Right lung (tissue), 2 donors: ENCODE measurements at regions not wholly inside any gene's neighbourhood (a gene's known extent, or its start where the extent isn't known, plus 50 kb on each side); places are given as distances from the start of the nearest gene placed in this dataset.
"Not testable (repeated sequence)": the region's sequence is repeated elsewhere in the genome, so short reads cannot be mapped to it uniquely, and the experiment has no call there.

Experiments used
- DNase-seq, 2 donors: peaks; one replicate each; pipeline ENCODE4 v3.0.0-alpha.2; 2013

- no peak for DNase-seq
Observed at GRCh38 chr2:109669731-109670130, 55.6 kb downstream of the SOWAHC start.

- no peak for DNase-seq
Observed at GRCh38 chr2:109670556-109671411, 56.6 kb downstream of the SOWAHC start.

- DNase-seq, result no peak
Observed at GRCh38 chr2:109674894-109675534, 60.9 kb downstream of the SOWAHC start.

- DNase-seq, result no peak
Observed at GRCh38 chr2:109675666-109676345, 61.6 kb downstream of the SOWAHC start.

- no peak for DNase-seq
Observed at GRCh38 chr2:109676346-109676902, 62.3 kb downstream of the SOWAHC start.

GRCh38 chr2:109677121-109677731 lies 63.1 kb downstream of the SOWAHC start:
- DNase-seq, result not testable (repeated sequence)

- no peak for DNase-seq
Observed at GRCh38 chr2:109677835-109678580, 63.8 kb downstream of the SOWAHC start.

GRCh38 chr2:109678724-109679201 lies 64.6 kb downstream of the SOWAHC start:
- DNase-seq, result not testable (repeated sequence)

GRCh38 chr2:109679225-109679624 lies 65.1 kb downstream of the SOWAHC start:
- no peak for DNase-seq

- DNase-seq, result no peak
Observed at GRCh38 chr2:109679626-109680025, 65.5 kb downstream of the SOWAHC start.

GRCh38 chr2:109680523-109681297 lies 66.5 kb downstream of the SOWAHC start:
- no peak for DNase-seq

- DNase-seq, result no peak
Observed at GRCh38 chr2:109681633-109682380, 67.6 kb downstream of the SOWAHC start.

- DNase-seq, result no peak
Observed at GRCh38 chr2:109683452-109683851, 69.3 kb downstream of the SOWAHC start.

GRCh38 chr2:109685453-109685852 lies 71.3 kb downstream of the SOWAHC start:
- no peak for DNase-seq

- DNase-seq, result no peak
Observed at GRCh38 chr2:109686921-109687320, 72.8 kb downstream of the SOWAHC start.

GRCh38 chr2:109689182-109689930 lies 75.2 kb downstream of the SOWAHC start:
- DNase-seq, result peak; percentile 70 to 75

- no peak for DNase-seq
Observed at GRCh38 chr2:109689973-109690372, 75.8 kb downstream of the SOWAHC start.

- DNase-seq, result no peak
Observed at GRCh38 chr2:109690457-109690821, 76.3 kb downstream of the SOWAHC start.
